Endothelial cell of hepatic sinusoid (primary cell): ENCODE measurements at regions not wholly inside any gene's neighbourhood (a gene's known extent, or its start where the extent isn't known, plus 50 kb on each side); places are given as distances from the start of the nearest gene placed in this dataset.
"Not testable (repeated sequence)": the region's sequence is repeated elsewhere in the genome, so short reads cannot be mapped to it uniquely, and the experiment has no call there.

ENCODE experiments used
- in situ Hi-C: cut with HindIII; loops from 2 replicates; pipeline ENCODE4 v1.10.0; 2017; ENCODE audit warnings: low sequenced_read_pairs

DNA sequence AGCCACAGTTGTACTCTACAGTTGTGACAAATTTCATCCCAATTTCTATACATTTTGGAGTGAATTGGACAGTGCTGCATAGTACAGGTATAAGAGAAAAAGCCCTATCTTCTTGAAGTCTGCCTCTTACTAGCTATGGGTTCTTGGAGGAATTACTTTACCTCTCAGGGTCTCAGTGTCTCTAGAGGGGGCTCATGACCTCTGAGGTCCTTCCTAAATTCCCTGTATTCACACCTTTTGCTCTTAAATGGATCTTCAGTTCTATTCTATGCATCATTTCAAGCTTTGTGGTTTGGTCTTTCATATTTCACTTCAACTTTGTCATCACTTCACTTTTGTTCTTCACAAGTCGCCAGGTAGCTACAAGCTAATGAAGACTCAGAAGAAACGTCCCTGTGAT, 71.2 kb upstream of the ERCC4 start:
- in situ Hi-C loops: loop anchor here (10.0 kb wide), 1 partner anchor 984 kb away; no protein-coding TSS in a partner anchor

DNA sequence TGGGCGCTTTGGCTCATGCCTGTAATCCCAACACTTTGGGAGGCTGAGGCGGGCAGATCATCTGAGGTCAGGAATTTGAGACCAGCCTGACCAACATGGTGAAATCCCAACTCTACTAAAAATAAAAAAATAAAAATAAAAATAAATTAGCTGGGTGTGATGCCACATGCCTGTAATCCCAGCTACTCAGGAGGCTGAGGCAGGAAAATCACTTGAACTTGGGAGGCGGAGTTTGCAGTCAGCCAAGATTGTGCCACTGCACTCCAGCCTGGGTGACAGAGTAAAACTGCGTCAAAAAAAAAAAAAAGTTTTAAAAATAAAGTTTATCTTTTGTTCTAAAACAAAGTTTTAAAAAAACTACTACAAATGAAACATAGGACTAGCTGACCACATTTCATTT, 69.8 kb upstream of the ERCC4 start:
- in situ Hi-C loops: not testable (repeated sequence)

GRCh38 chr16:13852827-13853226, 67.1 kb upstream of the ERCC4 start:
- in situ Hi-C loops: no loop called here

DNA sequence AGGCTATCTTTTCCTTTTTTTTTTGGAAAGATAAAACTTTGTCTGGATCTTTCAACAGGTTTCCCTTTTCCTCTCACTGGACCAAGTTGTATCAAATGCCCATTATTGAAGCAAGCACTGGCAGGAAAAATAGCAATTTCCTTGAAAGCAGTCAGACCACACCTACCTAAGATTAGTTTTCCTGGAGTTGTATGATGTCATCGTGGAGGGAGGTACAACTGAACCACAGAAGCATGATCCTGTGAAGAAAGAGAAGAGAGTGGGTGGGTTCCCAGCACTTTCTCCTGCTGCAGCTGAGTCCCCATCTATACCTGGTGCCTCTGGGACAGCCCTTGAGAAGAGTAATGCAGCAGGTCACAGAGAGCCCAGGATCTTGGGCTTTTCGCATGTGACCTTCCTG, 63.6 kb upstream of the ERCC4 start:
- in situ Hi-C loops: no loop called here

- in situ Hi-C loops: no loop called here
Observed at GRCh38 chr16:13856811-13857511, 63.0 kb upstream of the ERCC4 start.

GRCh38 chr16:13858873-13859580, 60.9 kb upstream of the ERCC4 start:
- in situ Hi-C loops: no loop called here

DNA sequence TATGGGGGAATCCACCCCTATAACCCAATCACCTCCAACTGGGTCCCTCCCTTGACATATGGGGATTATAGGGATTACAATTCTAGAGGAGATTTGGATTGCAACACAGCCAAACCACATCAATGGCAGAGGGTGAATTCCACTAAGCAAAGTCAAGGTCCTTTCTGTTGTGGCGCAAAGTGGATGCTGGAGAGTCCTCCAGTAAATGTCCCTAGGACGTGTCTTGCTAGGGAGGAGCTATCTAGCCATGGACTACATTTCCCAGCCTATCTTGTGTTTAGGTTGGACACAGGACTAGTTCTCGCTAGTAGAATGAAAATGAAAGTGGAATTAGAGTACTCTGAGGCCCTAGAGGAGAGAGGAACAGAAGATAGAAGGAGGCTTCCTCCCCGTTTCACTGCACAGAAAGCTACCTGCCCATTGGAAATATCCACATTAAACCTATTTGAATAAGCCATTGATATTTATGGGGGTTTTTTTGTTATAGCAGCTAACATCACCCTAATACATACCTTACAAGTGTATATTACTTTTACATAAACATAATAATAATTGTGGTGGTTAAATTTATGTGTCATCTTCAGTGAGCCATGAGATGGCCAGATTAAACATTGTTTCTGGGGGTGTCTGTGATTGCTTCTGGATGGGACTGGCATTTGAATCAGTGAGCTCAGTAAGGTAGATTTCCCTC, 56.7 kb upstream of the ERCC4 start:
- in situ Hi-C loops: no loop called here

DNA sequence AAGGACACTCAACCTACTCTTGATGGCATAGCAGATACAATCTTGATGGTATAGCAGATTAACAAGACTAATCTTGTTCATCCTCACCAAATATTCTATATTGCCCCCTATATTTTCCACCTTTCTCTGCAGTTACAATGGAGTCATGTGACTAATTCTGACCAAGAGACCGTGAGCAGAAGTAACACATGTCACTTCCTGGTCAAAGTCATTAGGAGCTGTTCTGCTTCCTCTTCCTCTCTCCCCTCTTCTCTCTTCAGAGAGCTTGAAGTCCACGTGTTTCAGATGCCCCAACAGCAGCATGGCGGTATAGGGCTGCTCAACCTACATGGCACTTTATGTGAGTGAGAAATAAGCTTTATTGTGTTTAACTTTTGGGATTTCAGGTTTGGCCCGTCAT, 55.3 kb upstream of the ERCC4 start:
- in situ Hi-C loops: no loop called here

GRCh38 chr16:13866073-13866472, 53.9 kb upstream of the ERCC4 start:
- in situ Hi-C loops: no loop called here
